ENCODE measurements at regions not wholly inside any gene's neighbourhood (a gene's known extent, or its start where the extent isn't known, plus 50 kb on each side); places are given as distances from the start of the nearest gene placed in this dataset.

DNA sequence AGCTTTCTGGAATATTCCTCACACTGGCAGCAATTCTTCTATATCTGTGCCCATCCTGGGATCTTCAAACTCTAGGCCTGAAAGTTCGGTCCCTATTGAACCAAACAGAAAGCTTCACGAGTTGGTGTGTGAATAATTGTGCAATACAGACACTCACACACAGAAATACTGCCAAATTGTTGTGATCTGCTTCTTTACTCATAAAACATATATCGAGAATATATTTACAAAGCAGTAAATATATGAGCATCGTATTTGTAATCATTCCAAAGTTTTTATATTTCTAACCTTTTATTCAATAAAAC, 56.6 kb upstream of the BEX4 start:
- 40 to 46% methylated on average over 4 of the region's 4 CpGs for WGBS, 2 donors
- ATAC-seq (ENCODE audit: low FRiP score) (no peak), DNase-seq (no peak)
- Histone ChIP-seq H3K36me3 (ENCODE audit: control insufficient read depth in 1 of 2, insufficient read depth in 2 of 2, low read length in 1 of 2) (no peaks in the 10 kb centered on the region), H3K4me1 (ENCODE audit: control insufficient read depth in 1 of 2, insufficient read depth in 2 of 2, low read length in 2 of 2) (no peaks in the 10 kb centered on the region), H3K27me3 (ENCODE audit: control insufficient read depth in 1 of 2, insufficient read depth in 2 of 2, low read length in 1 of 2) (no peaks in the 10 kb centered on the region), H3K27ac (ENCODE audit: low read depth in 1 of 2, low read length in 2 of 2) (no peak overlapping the region), H3K9me3 (ENCODE audit: control insufficient read depth, low read length) (no peaks in the 10 kb centered on the region), H3K4me3 (ENCODE audit: low read length in 2 of 2) (no peak overlapping the region)
- intact Hi-C loops (cut with DNase I) = loop anchor here (5.0 kb wide), 1 partner anchor 206 kb away; no protein-coding TSS in a partner anchor

DNA sequence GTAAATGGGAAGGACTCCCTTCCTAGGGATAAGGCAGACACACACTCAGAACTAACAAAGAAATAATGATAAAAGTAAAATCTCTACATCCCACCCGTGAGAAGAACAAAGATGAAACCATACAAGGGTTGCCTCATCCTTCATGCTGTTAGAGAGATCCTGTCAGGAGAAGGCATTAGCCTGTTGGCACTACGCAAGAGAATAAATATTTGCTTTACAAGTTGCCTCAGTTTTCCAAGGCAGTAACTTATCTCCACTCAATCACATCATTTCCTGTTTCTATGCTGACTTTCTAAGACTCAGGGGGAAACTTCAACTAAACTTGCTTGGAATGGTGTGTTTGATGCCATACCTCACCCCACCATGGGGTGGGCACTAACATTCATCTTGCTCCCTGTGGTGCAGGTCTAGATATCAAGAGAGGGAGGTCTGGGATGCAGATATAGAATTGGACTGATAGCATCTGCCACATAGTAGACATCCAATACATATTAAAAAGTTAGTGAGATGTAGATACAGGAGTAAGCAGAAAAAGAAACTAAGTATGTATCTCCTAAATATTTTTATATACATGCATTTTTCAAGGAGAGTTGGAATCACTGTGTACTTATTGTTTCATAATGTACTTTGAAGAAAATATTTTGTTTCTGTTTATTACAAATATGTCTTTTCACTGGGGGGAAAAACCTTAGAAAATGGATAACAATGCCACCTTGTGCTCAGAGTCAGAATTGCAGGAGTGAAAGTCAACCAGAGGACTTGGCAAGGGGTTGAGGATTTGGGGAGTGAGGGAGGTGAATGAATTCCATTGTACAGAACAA, 57.2 kb upstream of the BEX4 start:
- DNase-seq (no peak), ATAC-seq (ENCODE audit: low FRiP score) (no peak)
- Histone ChIP-seq H3K27ac (ENCODE audit: low read depth in 1 of 2, low read length in 2 of 2) (no peak overlapping the region), H3K27me3 (ENCODE audit: control insufficient read depth in 1 of 2, insufficient read depth in 2 of 2, low read length in 1 of 2) (no peaks in the 10 kb centered on the region), H3K9me3 (ENCODE audit: control insufficient read depth, low read length) (no peaks in the 10 kb centered on the region), H3K4me3 (ENCODE audit: low read length in 2 of 2) (no peak overlapping the region), H3K36me3 (ENCODE audit: control insufficient read depth in 1 of 2, insufficient read depth in 2 of 2, low read length in 1 of 2) (no peaks in the 10 kb centered on the region), H3K4me1 (ENCODE audit: control insufficient read depth in 1 of 2, insufficient read depth in 2 of 2, low read length in 2 of 2) (no peaks in the 10 kb centered on the region)
- WGBS, 2 donors = 6 to 15% methylated on average over 2 of the region's 2 CpGs
- intact Hi-C loops (cut with DNase I) = loop anchor here (5.0 kb wide), 1 partner anchor 205 kb away; no protein-coding TSS in a partner anchor

DNA sequence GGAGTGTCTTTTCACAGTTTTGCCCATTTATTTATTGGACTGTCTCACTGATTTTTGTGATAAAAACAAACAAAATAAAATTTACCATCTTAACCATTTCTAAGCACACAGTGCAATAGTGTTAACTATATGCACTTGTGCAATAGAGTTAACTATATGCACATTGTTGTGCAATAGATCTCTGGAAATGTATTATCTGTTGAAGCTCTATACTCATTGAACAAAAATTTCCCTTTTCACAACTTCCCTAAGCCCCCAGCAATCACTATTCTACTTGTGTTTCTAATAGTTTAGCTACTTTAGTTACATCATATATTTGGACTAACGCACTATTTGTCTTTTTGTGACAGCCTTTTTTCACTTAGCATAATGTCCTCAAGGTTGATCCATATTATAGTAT, 59.7 kb upstream of the BEX4 start:
- Histone ChIP-seq H3K36me3 (ENCODE audit: control insufficient read depth in 1 of 2, insufficient read depth in 2 of 2, low read length in 1 of 2) (no peaks in the 10 kb centered on the region), H3K27ac (ENCODE audit: low read depth in 1 of 2, low read length in 2 of 2) (no peak overlapping the region), H3K4me1 (ENCODE audit: control insufficient read depth in 1 of 2, insufficient read depth in 2 of 2, low read length in 2 of 2) (no peaks in the 10 kb centered on the region), H3K27me3 (ENCODE audit: control insufficient read depth in 1 of 2, insufficient read depth in 2 of 2, low read length in 1 of 2) (no peaks in the 10 kb centered on the region), H3K4me3 (ENCODE audit: low read length in 2 of 2) (no peak overlapping the region), H3K9me3 (ENCODE audit: control insufficient read depth, low read length) (no peaks in the 10 kb centered on the region)
- ATAC-seq (ENCODE audit: low FRiP score) (no peak), DNase-seq (no peak)
- intact Hi-C loops (cut with DNase I) = loop anchor here (5.0 kb wide), 1 partner anchor 203 kb away; no protein-coding TSS in a partner anchor
- 89 to 94% methylated on average over 1 of the region's 1 CpG for WGBS, 2 donors

DNA sequence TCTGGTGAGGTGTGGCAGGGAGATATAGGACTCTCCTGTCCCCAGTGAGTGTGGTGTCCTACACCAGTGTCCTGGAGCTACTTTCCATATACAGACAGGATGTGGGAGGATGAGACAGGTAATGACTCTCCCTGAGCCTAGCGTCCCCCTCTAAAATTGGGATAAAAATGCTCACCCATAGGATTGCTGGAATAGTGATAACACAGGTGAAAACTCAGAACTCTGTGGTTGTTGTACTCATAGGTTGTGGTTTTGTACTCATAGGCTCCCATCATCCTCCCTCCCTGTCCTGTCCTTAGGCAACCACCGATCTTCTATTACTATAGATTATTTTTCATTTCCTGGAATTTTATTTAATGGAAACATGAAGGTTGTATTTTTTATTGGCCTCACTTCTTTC, 60.7 kb upstream of the NXF3 start:
- Histone ChIP-seq H3K36me3 (ENCODE audit: control insufficient read depth in 1 of 2, insufficient read depth in 2 of 2, low read length in 1 of 2) (no peaks in the 10 kb centered on the region), H3K27me3 (ENCODE audit: control insufficient read depth in 1 of 2, insufficient read depth in 2 of 2, low read length in 1 of 2) (no peaks in the 10 kb centered on the region), H3K4me1 (ENCODE audit: control insufficient read depth in 1 of 2, insufficient read depth in 2 of 2, low read length in 2 of 2) (no peaks in the 10 kb centered on the region), H3K9me3 (ENCODE audit: control insufficient read depth, low read length) (no peaks in the 10 kb centered on the region), H3K27ac (ENCODE audit: low read depth in 1 of 2, low read length in 2 of 2) (no peak overlapping the region), H3K4me3 (ENCODE audit: low read length in 2 of 2) (no peak overlapping the region)
- 84 to 96% methylated on average over 2 of the region's 2 CpGs for WGBS, 2 donors
- DNase-seq = no peak
- no peak for ATAC-seq (ENCODE audit: low FRiP score)
- intact Hi-C loops (cut with DNase I) = no loop called here

DNA sequence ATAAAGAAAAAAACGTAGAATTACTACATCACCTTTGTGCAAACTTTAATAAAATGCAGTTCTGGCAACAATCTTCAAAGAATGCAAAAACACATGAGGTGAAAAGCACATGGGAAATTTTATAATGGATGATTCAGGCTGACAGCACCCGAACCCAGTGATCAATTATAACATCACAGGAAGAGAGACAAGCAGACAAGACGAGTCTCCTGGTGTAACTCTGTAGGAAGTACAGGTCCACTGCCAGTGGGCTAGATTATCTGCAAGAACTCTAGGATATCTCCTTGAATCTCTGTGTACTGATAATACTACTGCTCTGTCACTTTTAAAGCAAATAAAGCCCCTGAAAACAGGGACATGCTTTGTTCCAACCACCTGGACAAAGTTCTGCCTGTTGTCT, 58.9 kb upstream of the NXF3 start:
- DNase-seq (no peak), ATAC-seq (ENCODE audit: low FRiP score) (no peak)
- no peaks in the 10 kb centered on the region for H3K9me3 ChIP-seq (ENCODE audit: control insufficient read depth, low read length)
- no peaks in the 10 kb centered on the region for H3K36me3 ChIP-seq (ENCODE audit: control insufficient read depth in 1 of 2, insufficient read depth in 2 of 2, low read length in 1 of 2)
- no peaks in the 10 kb centered on the region for H3K4me1 ChIP-seq (ENCODE audit: control insufficient read depth in 1 of 2, insufficient read depth in 2 of 2, low read length in 2 of 2)
- no peaks in the 10 kb centered on the region for H3K27me3 ChIP-seq (ENCODE audit: control insufficient read depth in 1 of 2, insufficient read depth in 2 of 2, low read length in 1 of 2)
- WGBS, 2 donors = 21 to 45% methylated on average over 3 of the region's 3 CpGs
- intact Hi-C loops (cut with DNase I) = no loop called here
- H3K27ac ChIP-seq (ENCODE audit: low read depth in 1 of 2, low read length in 2 of 2) = no peak overlapping the region
- no peak overlapping the region for H3K4me3 ChIP-seq (ENCODE audit: low read length in 2 of 2)

DNA sequence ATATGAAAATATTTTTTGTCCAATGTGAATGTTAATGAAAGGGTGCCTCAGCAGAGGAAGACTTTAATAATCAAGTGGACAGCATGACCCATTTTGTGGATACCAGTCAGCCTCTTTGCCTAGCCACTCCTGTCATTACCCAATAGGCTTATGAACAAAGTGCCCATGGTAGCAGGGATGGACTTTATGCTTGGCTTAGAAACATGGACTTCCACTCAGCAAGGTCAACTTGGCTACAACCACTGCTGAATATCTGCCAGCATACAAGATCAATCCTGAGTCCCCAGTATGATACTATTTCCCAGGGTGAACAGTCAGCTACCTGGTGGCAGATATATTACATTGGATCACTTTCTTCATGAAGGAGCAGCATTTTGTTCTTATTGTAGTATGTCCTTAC, 56.7 kb upstream of the NXF3 start:
- no peak for ATAC-seq (ENCODE audit: low FRiP score)
- H3K4me1 ChIP-seq (ENCODE audit: control insufficient read depth in 1 of 2, insufficient read depth in 2 of 2, low read length in 2 of 2) = no peaks in the 10 kb centered on the region
- H3K36me3 ChIP-seq (ENCODE audit: control insufficient read depth in 1 of 2, insufficient read depth in 2 of 2, low read length in 1 of 2) = no peaks in the 10 kb centered on the region
- no peak overlapping the region for H3K27ac ChIP-seq (ENCODE audit: low read depth in 1 of 2, low read length in 2 of 2)
- H3K4me3 ChIP-seq (ENCODE audit: low read length in 2 of 2) = no peak overlapping the region
- H3K9me3 ChIP-seq (ENCODE audit: control insufficient read depth, low read length) = no peaks in the 10 kb centered on the region
- no peak for DNase-seq
- no peaks in the 10 kb centered on the region for H3K27me3 ChIP-seq (ENCODE audit: control insufficient read depth in 1 of 2, insufficient read depth in 2 of 2, low read length in 1 of 2)
- intact Hi-C loops (cut with DNase I) = no loop called here

DNA sequence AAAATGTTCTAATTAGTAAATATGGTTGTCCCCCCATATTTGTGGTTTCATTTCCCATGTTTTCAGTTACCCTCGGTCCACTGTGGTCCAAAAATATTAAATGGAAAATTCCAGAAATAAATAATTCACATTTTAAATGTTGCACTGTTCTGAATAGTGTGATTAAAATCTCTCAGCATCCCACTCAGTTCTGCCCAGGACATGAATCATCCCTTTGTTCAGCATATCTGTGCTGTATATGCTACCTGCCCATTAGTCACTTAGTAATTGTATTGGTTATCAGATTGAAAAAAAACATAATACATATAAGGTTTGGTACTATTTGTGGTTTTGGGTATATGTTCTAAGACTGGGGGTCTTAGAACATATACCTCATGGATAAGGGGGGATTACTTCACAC, 55.1 kb upstream of the NXF3 start:
- DNase-seq (no peak), ATAC-seq (ENCODE audit: low FRiP score) (no peak)
- H3K27ac ChIP-seq (ENCODE audit: low read depth in 1 of 2, low read length in 2 of 2) = no peak overlapping the region
- H3K4me3 ChIP-seq (ENCODE audit: low read length in 2 of 2) = no peak overlapping the region
- no peaks in the 10 kb centered on the region for H3K9me3 ChIP-seq (ENCODE audit: control insufficient read depth, low read length)
- H3K27me3 ChIP-seq (ENCODE audit: control insufficient read depth in 1 of 2, insufficient read depth in 2 of 2, low read length in 1 of 2) = no peaks in the 10 kb centered on the region
- no peaks in the 10 kb centered on the region for H3K4me1 ChIP-seq (ENCODE audit: control insufficient read depth in 1 of 2, insufficient read depth in 2 of 2, low read length in 2 of 2)
- WGBS, 2 donors = 71 to 85% methylated on average over 1 of the region's 1 CpG
- intact Hi-C loops (cut with DNase I) = no loop called here
- no peaks in the 10 kb centered on the region for H3K36me3 ChIP-seq (ENCODE audit: control insufficient read depth in 1 of 2, insufficient read depth in 2 of 2, low read length in 1 of 2)
